CD4-positive, alpha-beta T cell treated with Interleukin-21 for 1 hour (primary cell): ENCODE measurements at regions not wholly inside any gene's neighbourhood (a gene's known extent, or its start where the extent isn't known, plus 50 kb on each side); places are given as distances from the start of the nearest gene placed in this dataset.
"Not testable (repeated sequence)": the region's sequence is repeated elsewhere in the genome, so short reads cannot be mapped to it uniquely, and the experiment has no call there.

Source experiments
- DNase-seq: peaks from one replicate; pipeline ENCODE4 v3.0.0-alpha.2; 2020

GRCh38 chr16:76818606-76819181 lies 372.3 kb upstream of the MON1B start:
- DNase-seq: no peak

GRCh38 chr16:76819226-76819916 lies 371.6 kb upstream of the MON1B start:
- no peak for DNase-seq

DNA sequence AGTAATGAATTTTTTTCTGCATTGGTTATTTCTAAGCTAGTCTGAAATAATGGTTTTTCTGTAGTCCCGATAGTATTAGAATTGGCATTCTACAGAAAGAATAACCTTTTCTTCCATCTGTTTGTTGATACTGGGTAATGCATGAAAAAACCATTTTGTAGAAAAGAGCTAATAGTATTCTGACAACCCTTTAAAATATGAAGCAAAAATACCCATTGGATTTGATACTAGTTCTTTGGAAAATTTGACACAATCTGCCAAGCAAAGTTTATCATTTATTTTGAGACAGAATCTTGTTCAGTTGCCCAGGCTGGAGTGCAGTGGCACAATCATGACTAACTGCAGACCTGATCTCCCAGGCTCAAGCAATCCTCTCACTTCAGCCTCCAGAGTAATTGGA lies 366.8 kb upstream of the MON1B start:
- no peak for DNase-seq

DNA sequence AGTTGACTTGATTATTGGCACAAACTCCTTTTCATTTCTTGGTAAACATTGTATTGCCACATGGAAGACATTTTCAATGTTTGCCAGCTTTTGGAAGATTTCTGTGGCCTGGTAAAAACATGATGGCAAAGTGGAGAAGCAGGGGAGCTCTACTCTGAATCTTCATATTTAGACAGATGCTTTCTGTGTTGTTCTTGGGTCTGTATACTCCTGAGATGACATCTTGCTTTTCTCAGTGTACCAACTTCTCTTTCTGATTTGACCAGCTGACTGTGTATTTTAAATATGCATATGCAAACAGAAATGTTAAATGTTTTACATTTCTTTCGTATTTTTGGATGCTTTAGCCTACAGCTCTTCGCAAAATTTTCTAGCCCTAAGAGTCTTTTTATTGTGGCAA lies 366.2 kb upstream of the MON1B start:
- no peak for DNase-seq

- DNase-seq: no peak
These were observed 355.7 kb upstream of the MON1B start for GRCh38 chr16:76835339-76835738.

DNA sequence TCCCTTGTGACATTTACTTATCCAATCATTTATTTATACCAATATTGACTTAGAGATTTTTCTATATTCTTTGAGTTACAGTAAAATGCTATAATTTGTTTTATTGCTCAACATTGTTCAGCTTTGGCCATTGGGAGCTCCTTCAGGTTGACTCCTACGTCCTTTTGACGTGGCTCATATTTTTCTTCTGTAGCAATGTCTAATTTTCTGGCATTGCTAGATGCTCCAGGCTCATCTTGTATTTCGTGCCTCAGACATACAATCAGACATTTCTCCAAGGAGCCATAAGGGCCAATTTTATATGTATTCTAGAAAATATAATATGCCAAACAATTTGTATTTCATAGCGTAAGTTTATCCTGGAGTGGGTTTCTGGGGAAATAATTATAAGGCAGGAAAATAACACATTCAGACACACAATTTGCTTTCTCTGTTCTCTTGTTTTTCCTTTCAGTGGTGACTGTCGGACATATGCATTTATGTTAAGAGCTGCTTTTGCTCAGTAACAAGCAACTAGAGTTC lies 355.1 kb upstream of the MON1B start:
- DNase-seq: no peak

DNA sequence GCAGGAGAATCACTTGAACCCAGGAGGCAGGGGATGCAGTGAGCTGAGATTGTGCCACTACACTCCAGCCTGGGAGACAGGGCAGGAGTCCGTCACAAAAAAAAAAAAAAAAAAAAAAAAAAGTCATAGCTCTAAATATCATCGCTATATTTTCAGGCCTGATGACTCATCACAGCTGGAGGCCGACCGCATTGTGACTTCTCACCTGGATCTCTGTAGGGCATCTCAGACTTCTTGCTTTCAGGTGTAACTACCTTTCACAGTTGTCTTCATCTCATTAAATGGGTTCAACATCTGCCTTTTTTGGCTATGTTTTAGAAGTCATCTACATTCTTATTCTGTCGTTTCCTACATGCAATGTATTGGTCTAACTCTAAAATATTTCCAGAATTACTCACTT lies 353.1 kb upstream of the MON1B start:
- DNase-seq: no peak

GRCh38 chr16:76854234-76854633 lies 336.8 kb upstream of the MON1B start:
- no peak for DNase-seq

DNA sequence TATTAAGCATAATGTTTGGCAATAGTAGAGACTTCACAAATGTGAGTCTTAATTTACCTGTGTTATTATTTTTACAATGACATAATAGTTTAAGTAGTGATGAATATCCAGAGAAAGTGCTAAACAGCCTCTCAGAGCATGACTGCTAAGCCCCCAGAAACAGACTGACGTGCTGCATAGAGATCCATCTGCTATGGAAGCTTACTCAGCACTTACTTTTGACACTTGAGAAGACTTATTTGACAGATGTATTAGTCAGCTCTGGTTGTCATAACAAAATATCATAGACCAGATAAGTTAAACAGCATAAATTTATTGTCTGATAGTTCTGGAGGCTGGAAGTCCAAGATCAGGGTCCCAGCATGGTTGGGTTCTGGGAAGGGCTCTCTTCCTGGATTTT lies 334.9 kb upstream of the MON1B start:
- no peak for DNase-seq

GRCh38 chr16:76857402-76857801 lies 333.6 kb upstream of the MON1B start:
- DNase-seq: no peak

- no peak for DNase-seq
These were observed 328.1 kb upstream of the MON1B start for GRCh38 chr16:76862901-76863300.

DNA sequence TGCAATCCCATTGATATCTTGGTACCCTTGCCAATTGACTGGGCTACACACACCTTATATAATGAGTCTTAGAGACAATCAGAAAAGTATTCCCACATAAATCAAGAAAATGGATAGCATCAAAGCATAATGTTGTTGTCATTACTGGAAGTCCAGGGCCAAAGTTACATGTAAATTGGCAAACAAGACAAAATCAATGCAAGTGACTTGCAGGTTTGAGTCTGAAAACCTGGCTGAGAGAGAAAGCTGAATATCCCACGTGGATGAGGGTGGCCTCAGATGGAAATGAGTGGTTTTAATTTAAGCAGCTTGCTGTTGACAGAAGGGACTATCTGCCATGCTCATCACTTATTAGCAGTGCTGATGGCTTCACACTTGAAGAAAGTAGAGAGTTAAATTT lies 324.0 kb upstream of the MON1B start:
- DNase-seq: no peak

- DNase-seq: no peak
These were observed 315.1 kb upstream of the MON1B start for GRCh38 chr16:76875898-76876297.

DNA sequence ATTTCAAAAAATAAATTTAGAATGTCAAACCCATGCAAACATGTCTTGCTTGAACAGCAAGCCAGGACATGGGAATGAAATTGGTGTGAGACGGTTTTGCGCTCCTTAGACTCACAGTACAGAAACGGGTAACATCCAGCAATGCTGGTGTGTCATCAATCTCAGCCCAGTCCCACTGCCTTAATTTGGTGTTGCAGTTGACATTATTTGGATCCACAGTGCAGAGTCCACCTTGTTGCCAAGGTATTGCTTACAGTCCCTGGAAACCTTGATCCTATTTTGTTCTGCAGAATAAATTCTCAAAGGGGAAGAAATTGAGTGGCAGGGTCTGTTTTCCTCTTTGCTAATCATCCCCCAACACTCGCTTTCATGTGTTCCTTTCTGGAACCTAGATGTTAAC lies 311.6 kb upstream of the MON1B start:
- DNase-seq: no peak

GRCh38 chr16:76880523-76880922 lies 310.5 kb upstream of the MON1B start:
- not testable (repeated sequence) for DNase-seq

- DNase-seq: no peak
These were observed 308.9 kb upstream of the MON1B start for GRCh38 chr16:76882105-76882504.

- DNase-seq: no peak
These were observed 307.9 kb upstream of the MON1B start for GRCh38 chr16:76883076-76883475.

DNA sequence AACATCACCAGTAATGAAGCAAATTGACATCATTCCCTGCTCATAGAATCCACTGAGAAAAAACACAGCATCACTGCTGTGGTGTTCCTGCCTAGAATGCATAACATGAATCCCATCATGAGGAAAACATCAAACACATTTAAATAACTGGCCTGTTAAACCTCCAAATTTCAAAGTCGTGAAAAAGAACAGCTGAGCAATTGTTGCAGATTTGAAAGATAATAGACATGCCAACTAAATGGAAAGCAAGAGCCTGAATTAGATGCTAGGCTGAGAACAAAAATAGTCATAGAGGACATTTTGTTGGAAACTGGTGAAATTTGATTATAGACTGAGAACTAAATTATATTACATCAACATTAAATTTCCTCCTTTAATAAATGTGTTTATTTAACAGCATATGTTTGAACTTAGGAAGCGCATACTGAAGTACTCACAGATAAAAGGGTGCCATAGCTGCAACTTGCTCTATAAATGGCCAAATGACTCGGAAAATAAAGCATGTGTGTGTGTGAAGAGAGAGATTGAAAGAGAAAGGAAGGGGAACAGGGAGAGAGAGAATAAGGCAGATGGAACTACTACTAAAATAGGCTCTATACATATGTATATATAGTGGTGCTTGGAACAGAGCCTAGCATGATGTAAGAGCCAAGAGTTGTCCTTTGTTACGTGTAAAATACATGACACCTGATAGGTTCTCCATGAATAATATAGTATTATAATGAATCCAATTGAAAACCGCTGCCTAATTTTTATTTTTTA lies 305.0 kb upstream of the MON1B start:
- no peak for DNase-seq

- no peak for DNase-seq
These were observed 293.2 kb upstream of the MON1B start for GRCh38 chr16:76897816-76898215.

DNA sequence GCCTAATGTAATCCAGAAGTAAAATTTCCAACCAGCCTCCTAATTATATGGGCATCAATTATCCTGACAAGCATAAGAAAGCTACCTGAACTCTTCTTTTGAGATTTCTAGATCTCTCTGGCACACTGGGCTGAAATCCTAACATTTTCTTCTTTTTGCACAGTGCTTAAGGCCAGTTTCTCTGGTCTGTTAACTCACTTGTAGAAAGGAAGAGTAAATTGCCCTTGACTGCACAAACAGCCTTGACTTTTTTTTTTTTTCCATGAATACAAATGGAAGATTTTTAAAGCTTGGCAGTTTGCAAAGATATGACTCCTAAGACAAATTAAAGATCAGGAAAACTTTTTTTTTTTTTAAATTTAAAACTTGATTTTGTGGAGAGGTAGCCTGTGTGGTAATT lies 291.2 kb upstream of the MON1B start:
- no peak for DNase-seq

DNA sequence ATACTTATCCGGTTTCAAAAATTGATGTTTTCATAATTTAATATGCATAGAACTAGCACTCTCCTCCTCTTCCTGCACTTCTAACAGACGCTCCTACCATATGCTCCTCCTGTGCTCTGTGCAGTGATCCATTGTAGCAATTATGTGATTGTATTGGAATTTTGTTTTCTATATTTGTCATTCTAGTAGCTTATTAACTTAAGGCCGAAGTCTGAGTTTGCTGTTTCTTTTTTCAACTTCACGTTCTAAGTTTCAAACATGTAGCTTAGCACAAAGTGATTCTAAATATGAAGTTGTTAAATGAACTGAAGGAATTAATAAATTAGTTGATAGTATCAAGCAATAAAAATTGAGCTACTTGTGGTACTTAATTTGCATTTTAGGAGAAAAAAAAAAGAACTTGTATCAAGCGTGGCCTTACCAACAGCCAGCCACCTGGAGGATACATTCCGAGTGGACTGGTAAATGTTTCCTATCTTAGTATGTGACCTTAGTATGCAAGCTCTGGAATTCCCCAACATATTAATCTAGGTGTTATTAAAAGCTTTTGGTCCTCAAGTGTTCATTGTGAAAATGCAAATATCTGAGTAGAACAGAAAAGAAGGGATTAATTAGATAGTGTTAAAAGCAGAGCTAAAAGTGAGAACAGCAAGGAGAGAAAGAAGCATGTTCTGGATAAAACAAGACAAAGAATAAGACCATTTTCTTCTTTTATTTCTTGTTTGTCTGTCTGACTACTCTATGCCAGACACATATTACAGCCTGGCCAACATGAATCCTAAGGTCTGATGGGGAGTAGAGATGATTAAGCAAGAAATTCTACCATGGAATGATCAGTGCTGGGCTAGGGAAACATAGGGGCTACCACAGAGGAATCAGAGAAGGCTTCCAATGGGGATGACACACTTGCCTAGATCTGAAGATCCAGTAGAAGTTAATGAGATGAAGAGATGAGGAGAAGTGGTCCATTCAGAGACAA lies 290.4 kb upstream of the MON1B start:
- no peak for DNase-seq

GRCh38 chr16:76906552-76906951 lies 284.4 kb upstream of the MON1B start:
- no peak for DNase-seq

DNA sequence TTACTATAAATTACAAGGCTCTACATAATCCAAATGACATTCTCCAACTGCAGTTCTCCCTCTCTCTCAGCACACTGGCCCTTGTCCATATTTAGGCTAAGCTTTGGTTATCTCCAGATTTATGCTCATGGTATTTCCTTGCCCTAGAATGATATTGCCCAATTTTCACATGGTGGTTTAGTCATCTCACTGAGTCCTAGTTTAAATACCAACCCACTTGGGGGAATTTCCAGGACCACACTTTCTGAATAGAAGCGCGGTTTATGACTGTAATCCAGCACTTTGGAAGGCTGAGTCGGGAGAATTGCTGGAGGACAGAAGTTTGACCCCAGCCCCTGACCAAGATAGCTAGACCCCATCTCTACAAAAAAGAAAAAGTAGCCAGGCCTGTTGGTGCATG lies 280.1 kb upstream of the MON1B start:
- DNase-seq: no peak
